ENCODE measurements at regions not wholly inside any gene's neighbourhood (a gene's known extent, or its start where the extent isn't known, plus 50 kb on each side); places are given as distances from the start of the nearest gene placed in this dataset.

DNA sequence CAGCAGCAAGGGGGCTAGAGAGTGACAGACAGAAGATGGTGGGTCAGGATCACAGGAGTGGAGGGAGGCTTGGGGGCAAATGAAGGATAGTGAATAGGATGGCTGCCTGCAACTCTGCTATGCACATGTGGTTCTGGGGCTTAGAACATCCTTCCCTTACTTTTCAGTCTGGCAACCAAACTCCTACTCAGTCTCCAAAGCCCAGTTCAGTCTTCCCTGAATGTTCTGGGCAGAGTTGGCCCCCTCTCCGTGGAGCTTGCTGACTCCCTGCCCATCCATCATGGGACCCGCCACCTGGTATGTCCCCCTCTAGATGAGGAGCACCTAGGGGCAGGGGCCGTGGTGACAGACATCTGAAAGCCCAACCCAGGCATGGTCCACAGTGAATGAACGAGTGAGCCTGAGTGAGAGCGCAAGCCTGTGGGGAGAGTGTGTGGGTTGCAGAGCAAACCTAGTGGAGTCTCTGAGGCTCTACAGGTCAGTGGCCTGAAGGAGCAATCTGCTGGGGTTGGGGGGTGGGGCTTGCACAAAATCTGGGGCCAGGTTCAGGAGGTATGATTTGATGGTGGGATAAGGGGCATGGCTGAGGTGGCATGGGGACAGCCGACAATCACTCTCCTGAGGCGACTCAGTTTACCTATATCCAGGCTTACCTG, 180.6 kb downstream of the FGF18 start:
- TF ChIP-seq, protein P1, sequence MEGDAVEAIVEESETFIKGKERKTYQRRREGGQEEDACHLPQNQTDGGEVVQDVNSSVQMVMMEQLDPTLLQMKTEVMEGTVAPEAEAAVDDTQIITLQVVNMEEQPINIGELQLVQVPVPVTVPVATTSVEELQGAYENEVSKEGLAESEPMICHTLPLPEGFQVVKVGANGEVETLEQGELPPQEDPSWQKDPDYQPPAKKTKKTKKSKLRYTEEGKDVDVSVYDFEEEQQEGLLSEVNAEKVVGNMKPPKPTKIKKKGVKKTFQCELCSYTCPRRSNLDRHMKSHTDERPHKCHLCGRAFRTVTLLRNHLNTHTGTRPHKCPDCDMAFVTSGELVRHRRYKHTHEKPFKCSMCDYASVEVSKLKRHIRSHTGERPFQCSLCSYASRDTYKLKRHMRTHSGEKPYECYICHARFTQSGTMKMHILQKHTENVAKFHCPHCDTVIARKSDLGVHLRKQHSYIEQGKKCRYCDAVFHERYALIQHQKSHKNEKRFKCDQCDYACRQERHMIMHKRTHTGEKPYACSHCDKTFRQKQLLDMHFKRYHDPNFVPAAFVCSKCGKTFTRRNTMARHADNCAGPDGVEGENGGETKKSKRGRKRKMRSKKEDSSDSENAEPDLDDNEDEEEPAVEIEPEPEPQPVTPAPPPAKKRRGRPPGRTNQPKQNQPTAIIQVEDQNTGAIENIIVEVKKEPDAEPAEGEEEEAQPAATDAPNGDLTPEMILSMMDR (IDR thresholded peaks at IDR 0.05; ENCODE audit: insufficient read depth, low read length, poor library complexity, severe bottlenecking): no peak
- H3K36me3 ChIP-seq (ENCODE audit: control insufficient read depth, insufficient read depth, low read length): no peaks in the 10 kb centered on the region
- H3K4me3 ChIP-seq (replicated peaks; ENCODE audit: low read depth, low read length): no peak overlapping the region
- no peak for DNase-seq (ENCODE audit: extremely low read depth, insufficient read length)
- no peaks in the 10 kb centered on the region for H3K27me3 ChIP-seq (replicated peaks; ENCODE audit: control insufficient read depth, insufficient read depth, low read length)

DNA sequence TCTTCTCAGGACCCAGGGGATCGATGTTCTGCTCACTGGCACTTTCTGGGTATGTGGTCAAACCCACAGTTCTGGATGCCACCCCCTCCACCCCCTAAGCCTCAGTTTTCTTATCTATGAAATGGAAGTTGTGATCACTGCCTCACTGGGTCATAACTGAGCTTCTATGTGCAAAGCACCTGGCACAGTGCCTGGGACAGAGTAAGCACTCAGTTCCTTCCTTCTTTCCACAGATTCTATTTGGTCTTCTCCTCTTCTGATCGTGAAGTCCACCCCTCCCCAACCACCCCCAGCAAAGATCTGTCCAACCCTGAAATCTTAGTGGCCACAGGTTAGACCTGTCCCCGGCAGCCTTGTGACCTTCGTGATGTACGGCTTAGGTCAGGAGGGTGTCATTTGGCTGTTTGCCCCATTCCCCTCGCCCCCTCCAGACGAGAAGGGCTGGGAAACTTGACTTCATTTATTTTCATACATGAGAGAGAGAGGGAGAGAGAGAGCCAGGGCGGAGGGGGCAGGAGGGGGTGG, 181.4 kb downstream of the FGF18 start:
- TF ChIP-seq, protein P1 (IDR thresholded peaks at IDR 0.05; ENCODE audit: insufficient read depth, low read length, poor library complexity, severe bottlenecking): no peak
- no peak overlapping the region for H3K4me3 ChIP-seq (replicated peaks; ENCODE audit: low read depth, low read length)
- H3K36me3 ChIP-seq (ENCODE audit: control insufficient read depth, insufficient read depth, low read length): no peaks in the 10 kb centered on the region
- no peak for DNase-seq (ENCODE audit: extremely low read depth, insufficient read length)
- no peaks in the 10 kb centered on the region for H3K27me3 ChIP-seq (replicated peaks; ENCODE audit: control insufficient read depth, insufficient read depth, low read length)

DNA sequence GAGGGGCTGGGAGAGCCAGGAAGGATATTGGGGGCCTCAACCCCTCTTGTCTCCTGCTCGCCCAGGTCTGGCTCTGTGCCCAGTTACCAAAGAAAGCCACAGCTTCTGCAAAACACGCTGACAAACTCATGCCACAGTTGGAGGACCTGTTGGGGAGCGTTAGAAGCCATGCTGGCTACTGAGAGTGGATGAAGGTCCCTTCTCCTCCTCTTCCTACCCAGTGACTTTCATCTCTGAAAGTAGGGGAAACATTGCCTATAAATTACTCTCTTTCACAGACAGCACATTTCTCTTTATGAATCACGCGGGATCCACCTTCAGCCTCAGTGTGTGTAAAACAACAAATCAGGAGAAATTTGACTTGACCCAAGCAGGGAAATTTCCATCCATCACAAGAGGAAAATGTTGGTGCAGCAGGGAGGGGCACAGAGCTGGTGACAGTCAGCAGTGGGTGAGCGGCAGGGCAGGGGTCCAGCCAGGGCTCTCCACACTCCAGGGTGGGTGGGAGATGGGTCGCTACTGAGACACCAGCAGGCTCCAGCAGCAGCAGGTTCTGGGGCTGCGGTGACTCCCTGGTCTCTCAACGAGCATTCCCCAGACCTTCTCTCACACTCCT, 181.9 kb downstream of the FGF18 start:
- no peak for DNase-seq (ENCODE audit: extremely low read depth, insufficient read length)
- Histone ChIP-seq H3K4me3 (replicated peaks; ENCODE audit: low read depth, low read length) (no peak overlapping the region), H3K36me3 (ENCODE audit: control insufficient read depth, insufficient read depth, low read length) (no peaks in the 10 kb centered on the region), H3K27me3 (replicated peaks; ENCODE audit: control insufficient read depth, insufficient read depth, low read length) (no peaks in the 10 kb centered on the region)
- TF ChIP-seq, protein P1 (IDR thresholded peaks at IDR 0.05; ENCODE audit: insufficient read depth, low read length, poor library complexity, severe bottlenecking): no peak

DNA sequence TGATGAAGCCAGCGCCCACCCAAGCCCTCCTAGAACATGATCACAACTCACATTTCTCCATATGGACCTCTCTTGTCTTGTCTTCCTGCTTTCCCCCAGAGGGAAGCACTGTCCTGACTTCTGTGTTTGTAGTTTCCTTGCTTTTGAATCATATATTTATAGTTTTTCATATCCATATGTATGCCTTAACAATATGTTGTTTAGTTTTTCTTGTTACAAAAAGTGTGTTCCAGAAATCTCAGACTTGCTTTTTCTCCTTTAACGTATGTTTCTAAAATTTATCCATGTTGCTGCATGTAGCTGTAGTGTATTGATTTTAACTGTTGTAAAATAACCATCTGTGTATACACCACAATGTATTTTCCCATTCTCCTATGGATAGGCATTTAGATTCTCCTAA, 182.0 kb upstream of the SMIM23 start:
- Histone ChIP-seq H3K4me3 (replicated peaks; ENCODE audit: low read depth, low read length) (no peak overlapping the region), H3K27me3 (replicated peaks; ENCODE audit: control insufficient read depth, insufficient read depth, low read length) (no peaks in the 10 kb centered on the region), H3K36me3 (ENCODE audit: control insufficient read depth, insufficient read depth, low read length) (no peaks in the 10 kb centered on the region)
- DNase-seq (ENCODE audit: extremely low read depth, insufficient read length): no peak
- TF ChIP-seq, protein P1 (IDR thresholded peaks at IDR 0.05; ENCODE audit: insufficient read depth, low read length, poor library complexity, severe bottlenecking): no peak

DNA sequence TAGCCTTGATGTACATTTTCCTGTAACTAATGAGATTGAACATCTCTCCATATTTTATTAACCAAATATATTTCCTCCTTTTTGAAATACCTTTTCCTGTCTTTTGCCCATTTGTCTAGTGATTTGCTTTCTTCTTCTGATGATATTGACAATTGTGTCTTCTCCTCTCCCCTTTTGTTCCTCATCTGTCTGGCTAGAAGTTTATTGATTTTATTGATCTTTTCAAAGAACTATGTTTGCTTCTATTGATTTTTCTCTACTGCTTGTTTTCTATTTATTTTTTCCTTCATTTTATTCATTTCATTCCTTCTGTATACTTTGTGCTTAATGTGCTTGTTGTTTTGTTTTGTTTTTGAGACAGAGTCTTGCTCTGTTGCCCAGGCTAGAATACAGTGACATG, 181.4 kb upstream of the SMIM23 start:
- Histone ChIP-seq H3K4me3 (replicated peaks; ENCODE audit: low read depth, low read length) (no peak overlapping the region), H3K36me3 (ENCODE audit: control insufficient read depth, insufficient read depth, low read length) (no peaks in the 10 kb centered on the region), H3K27me3 (replicated peaks; ENCODE audit: control insufficient read depth, insufficient read depth, low read length) (no peaks in the 10 kb centered on the region)
- TF ChIP-seq, protein P1 (IDR thresholded peaks at IDR 0.05; ENCODE audit: insufficient read depth, low read length, poor library complexity, severe bottlenecking): no peak
- no peak for DNase-seq (ENCODE audit: extremely low read depth, insufficient read length)

Measured in GM06990 (cell line).